ENCODE measurements at regions not wholly inside any gene's neighbourhood (a gene's known extent, or its start where the extent isn't known, plus 50 kb on each side); places are given as distances from the start of the nearest gene placed in this dataset.
"Not testable (repeated sequence)": the region's sequence is repeated elsewhere in the genome, so short reads cannot be mapped to it uniquely, and the experiment has no call there.

DNA sequence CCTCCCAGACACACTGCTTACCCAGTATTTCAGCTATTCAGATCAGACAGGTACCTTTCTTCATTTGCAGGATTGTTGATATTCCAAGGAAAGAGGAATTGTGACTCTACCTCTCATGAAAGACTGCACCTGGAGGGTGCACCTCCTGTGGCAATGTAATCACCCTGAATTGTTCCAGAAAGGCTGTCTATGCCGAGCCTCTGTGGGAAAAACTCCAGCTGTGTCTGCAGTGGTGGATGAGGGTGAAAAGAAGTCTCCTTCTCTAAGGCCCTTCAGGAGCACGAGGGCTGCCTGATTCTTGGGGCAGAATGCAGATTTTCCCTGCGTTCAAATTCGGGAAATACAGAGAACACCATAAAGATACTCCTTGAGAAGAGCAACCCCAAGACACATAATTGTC lies 108.2 kb upstream of the ADAMTS3 start:
- DNase-seq (ENCODE audit: low read depth), result no peak

DNA sequence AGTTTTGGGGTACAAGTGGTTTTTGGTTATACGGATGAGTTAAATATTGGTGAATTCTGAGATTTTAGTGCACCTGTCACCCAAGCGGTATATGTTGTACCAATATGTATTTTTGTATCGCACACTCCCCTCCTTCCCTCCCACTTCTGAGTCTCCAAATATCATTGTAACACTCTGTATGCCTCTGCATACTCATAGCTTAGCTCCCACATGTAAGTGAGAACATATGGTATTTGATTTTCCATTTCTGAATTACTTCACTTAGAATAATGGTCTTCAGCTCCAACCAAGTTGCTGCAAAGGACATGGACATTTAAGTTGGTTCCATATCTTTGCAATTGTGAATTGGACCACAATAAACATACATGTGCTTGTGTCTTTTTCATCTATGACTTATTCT lies 103.0 kb upstream of the ADAMTS3 start:
- no peak for DNase-seq (ENCODE audit: low read depth)

GRCh38 chr4:72670521-72670920 lies 101.5 kb upstream of the ADAMTS3 start:
- DNase-seq (ENCODE audit: low read depth), result no peak

DNA sequence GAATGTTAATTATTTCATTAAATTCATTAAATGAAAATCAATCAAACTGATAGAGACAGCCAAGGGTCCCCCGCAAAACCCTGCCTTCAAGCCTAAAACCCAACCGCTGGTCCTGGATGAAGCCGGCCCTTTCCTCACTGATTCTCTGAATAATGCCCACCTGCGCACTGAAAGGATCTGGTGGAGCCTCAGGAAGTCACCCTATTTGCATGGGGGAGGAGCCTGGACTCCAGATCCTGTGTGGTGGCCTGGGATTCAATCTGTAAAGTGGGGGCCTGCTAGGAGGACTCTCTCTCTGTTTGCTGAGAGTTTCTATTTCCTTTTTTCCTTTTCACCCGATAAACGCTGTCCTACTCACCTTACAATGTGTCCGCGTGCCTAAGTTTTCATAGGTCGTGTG lies 97.9 kb upstream of the ADAMTS3 start:
- no peak for DNase-seq (ENCODE audit: low read depth)

DNA sequence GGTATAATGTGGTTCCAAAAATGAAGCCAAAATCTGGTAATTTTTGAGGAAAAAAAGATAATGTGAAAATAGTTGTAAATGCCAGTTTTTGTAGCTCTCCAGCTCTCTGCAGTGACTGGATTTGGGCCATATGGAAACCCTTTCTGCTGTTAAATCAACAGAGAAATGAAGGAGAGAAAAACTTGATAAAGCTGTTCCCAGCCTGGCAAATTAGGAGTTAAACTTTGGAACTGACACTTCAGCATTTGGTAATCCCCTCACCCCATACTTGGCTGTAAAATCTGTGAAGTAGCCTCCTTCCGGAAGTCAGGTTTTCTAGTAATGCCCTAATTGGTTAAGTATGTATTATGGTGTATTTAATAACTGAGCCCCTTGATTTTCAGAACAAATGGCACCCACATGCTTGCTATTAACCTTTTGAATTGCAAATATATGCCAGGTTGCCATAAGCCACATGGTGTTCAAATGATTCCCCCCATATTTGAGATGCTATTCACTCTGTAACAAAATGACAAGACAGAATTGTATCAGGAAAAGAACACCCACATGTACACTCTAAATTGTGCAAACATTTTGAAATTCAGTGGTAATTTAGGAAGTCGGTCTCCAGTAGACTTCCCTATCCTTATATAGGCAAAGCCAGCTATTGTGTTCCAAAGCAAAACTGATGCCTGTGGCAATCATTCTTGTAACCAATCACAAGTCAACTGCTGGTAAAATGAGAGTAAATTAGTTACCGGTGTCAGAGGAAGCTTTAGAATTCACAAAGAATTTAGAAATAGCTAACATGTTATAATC lies 96.3 kb upstream of the ADAMTS3 start:
- DNase-seq (ENCODE audit: low read depth), result no peak

- DNase-seq (ENCODE audit: low read depth), result no peak
Measured at GRCh38 chr4:72663828-72664227, 94.8 kb upstream of the ADAMTS3 start.

DNA sequence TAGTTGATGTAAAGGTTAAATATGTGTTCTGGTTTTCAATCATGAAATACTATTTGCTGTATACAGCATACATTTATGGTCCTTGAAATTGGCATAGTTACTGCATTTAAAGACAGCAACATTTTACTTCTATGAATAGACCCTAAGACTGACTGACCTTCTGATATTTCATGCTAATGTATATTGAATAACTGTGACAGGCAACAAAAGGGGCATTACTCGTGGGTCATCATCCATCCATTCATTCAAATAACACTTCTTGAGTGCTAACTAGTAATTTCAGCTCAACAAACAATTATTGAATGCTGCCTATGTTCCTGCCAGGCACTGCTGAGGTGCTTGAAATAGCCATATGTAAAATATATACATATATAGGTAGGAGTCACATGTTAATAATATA lies 92.8 kb upstream of the ADAMTS3 start:
- DNase-seq (ENCODE audit: low read depth), result no peak

GRCh38 chr4:72641611-72642010 lies 72.6 kb upstream of the ADAMTS3 start:
- DNase-seq (ENCODE audit: low read depth), result peak; percentile 1

GRCh38 chr4:72636866-72637265 lies 67.8 kb upstream of the ADAMTS3 start:
- DNase-seq (ENCODE audit: low read depth), result not testable (repeated sequence)

DNA sequence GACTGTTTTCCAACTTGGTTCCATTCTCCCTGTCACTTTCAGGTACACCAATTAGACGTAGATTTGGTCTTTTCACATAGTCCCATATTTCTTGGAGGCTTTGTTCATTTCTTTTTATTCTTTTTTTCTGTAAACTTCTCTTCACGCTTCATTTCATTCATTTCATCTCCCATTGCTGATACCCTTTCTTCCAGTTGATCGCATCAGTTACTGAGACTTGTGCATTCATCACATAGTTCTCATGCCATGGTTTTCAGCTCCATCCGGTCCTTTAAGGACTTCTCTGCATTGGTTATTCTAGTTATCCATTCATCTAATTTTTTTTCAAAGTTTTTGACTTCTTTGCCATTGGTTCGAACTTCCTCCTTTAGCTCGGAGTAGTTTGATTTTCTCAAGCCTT lies 66.9 kb upstream of the ADAMTS3 start:
- DNase-seq (ENCODE audit: low read depth), result not testable (repeated sequence)

DNA sequence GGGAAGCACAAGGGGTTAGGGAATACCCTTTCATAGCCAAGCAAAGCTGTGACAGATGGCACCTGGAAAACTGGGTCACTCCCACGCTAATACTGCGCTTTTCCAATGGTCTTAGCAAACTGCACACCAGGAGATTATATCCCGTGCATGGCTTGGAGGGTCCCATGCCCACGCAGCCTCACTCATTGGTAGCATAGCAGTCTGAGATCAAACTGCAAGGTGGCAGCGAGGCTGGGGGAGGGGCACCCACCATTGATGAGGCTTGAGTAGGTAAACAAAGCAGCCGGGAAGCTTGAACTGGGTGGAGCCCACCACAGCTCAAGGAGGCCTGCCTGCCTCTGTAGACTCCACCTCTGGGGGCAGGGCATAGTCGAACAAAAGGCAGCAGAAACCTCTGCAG lies 63.2 kb upstream of the ADAMTS3 start:
- DNase-seq (ENCODE audit: low read depth), result not testable (repeated sequence)

- DNase-seq (ENCODE audit: low read depth), result peak; percentile 84
Measured at GRCh38 chr4:72631296-72631695, 62.3 kb upstream of the ADAMTS3 start.

GRCh38 chr4:72629540-72629939 lies 60.5 kb upstream of the ADAMTS3 start:
- DNase-seq (ENCODE audit: low read depth), result peak; percentile 13

DNA sequence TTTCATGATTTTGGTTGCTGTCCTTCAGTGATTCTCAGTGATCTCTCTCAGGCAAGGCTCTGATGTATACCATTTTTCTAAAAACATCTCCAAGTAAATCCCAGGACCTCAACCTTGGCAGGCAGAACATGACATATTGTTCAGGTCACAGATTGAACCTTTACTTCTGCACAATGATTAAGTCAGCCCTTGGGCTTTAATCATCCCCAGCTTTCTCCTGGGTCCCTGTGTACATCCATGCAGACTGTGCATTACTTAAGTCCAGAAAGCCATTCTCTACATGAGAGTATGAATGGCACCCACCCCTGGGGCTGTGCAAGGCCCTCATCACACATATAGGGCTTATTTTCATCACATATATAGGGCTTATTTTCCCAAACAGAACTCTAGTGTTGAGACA lies 58.7 kb upstream of the ADAMTS3 start:
- DNase-seq (ENCODE audit: low read depth), result no peak

Data from EH (cell line).